HCT116 (cell line): ENCODE measurements at regions not wholly inside any gene's neighbourhood (a gene's known extent, or its start where the extent isn't known, plus 50 kb on each side); places are given as distances from the start of the nearest gene placed in this dataset.

ENCODE experiments used
- ATAC-seq: fragments of 200-7000 bp; cut with Tn5 transposase; 2 replicates; pipeline ENCODE4 v1.9.1; 2020; ENCODE audit warnings: mild to moderate bottlenecking, moderate library complexity
- BruUV-seq: library from RNA; stranded (reverse); fragments of 400-500 nt; replicated peaks from 2 replicates; lab custom pipeline; 2021; lab: Mats Ljungman, UMichigan
- CTCF ChIA-PET: fragments of 300-600 bp; sonication (Branson Sonifier 250); formaldehyde crosslinking; loops from one replicate; lab custom pipeline; 2021; ENCODE audit warnings: antibody characterized with exemption; lab: Charles Lee
- POLR2A ChIA-PET: fragments of 300-600, 350-600 bp; sonication (Branson Sonifier 250); formaldehyde crosslinking; loops from one replicate; lab custom pipeline; 2021; ENCODE audit warnings: antibody characterized with exemption; lab: Charles Lee
- RAD21 ChIA-PET, 2 experiments: fragments of 300-600 bp; sonication (Branson Sonifier 250); formaldehyde crosslinking; loops; one replicate each; lab custom pipeline; 2023; ENCODE audit warnings: low total read pairs in 2 of 2; ENCODE audit not compliant: uncharacterized antibody in 2 of 2, unreplicated experiment in 2 of 2, low non-redundant PET in 1 of 2; lab: Charles Lee
- DNase-seq: peaks from one replicate; pipeline ENCODE4 v3.0.0-alpha.2; 2010; ENCODE audit warnings: low read depth, low spot score
- H2AFZ ChIP-seq: fragments of 200-600 bp; shearing (Covaris generic), sonication (generic); 2 replicates; pipeline ENCODE4 v1.6.1; 2017; ENCODE audit warnings: low read depth, mixed run types, mixed read lengths, antibody characterized with exemption, low read length; ENCODE audit not compliant: poor library complexity, severe bottlenecking
- H3K27ac ChIP-seq: 2 replicates; pipeline ENCODE4 v1.5.1; 2012; ENCODE audit warnings: low read depth, low read length
- H3K27me3 ChIP-seq: fragments of 200-600 bp; sonication (generic); 2 replicates; pipeline ENCODE4 v1.6.1; 2016; ENCODE audit warnings: mixed run types, low read length, mixed read lengths; ENCODE audit not compliant: insufficient read depth
- H3K36me3 ChIP-seq, 2 experiments: fragments of 200-500 bp in 1 of 2; fragments of 200-600 bp in 1 of 2; sonication (Bioruptor generic) in 1 of 2; sonication (generic) in 1 of 2; 2 replicates each; pipeline versions ENCODE4 v1.5.1 to v1.6.1; 2014 to 2016; ENCODE audit warnings: low read length in 2 of 2, inconsistent platforms in 1 of 2, mixed read lengths in 1 of 2, mixed run types in 1 of 2; ENCODE audit not compliant: insufficient read depth in 2 of 2, control insufficient read depth in 1 of 2
- H3K4me1 ChIP-seq, 2 experiments: fragments of 200-600 bp in 1 of 2; sonication (generic) in 1 of 2; 2 replicates each; pipeline versions ENCODE4 v1.5.1 to v1.6.1; 2012 to 2017; ENCODE audit warnings: low read length in 2 of 2, inconsistent platforms in 1 of 2, mild to moderate bottlenecking in 1 of 2, mixed read lengths in 1 of 2, mixed run types in 1 of 2, moderate library complexity in 1 of 2; ENCODE audit not compliant: insufficient read depth in 2 of 2, control insufficient read depth in 1 of 2
- H3K4me2 ChIP-seq: fragments of 200-600 bp; sonication (generic); 2 replicates; pipeline ENCODE4 v1.6.1; 2017; ENCODE audit warnings: mixed run types, low read length, mixed read lengths
- H3K4me3 ChIP-seq, 2 experiments: fragments of 200-600 bp in 1 of 2; sonication (generic) in 1 of 2; replicated peaks in 1 of 2; 2 replicates each; pipeline ENCODE4 v1.5.1; 2011 to 2016; ENCODE audit warnings: low read length in 2 of 2, control low read depth in 1 of 2, low read depth in 1 of 2, mild to moderate bottlenecking in 1 of 2, mixed read lengths in 1 of 2, mixed run types in 1 of 2
- H3K79me2 ChIP-seq: fragments of 200-600 bp; sonication (generic); 2 replicates; pipeline ENCODE4 v1.6.1; 2017; ENCODE audit warnings: mild to moderate bottlenecking, mixed run types, low read length, moderate library complexity, mixed read lengths; ENCODE audit not compliant: insufficient read depth
- H3K9ac ChIP-seq: fragments of 200-600 bp; sonication (generic); 2 replicates; pipeline ENCODE4 v1.6.1; 2016; ENCODE audit warnings: low read length, mixed read lengths
- H3K9me2 ChIP-seq: fragments of 200-600 bp; sonication (generic), shearing (Covaris generic); 2 replicates; pipeline ENCODE4 v1.6.1; 2017; ENCODE audit warnings: mixed run types, mild to moderate bottlenecking, moderate library complexity; ENCODE audit not compliant: insufficient read depth
- H3K9me3 ChIP-seq, 2 experiments: fragments of 200-500 bp in 1 of 2; fragments of 200-600 bp in 1 of 2; sonication (Bioruptor generic) in 1 of 2; sonication (generic) in 1 of 2; 2 replicates each; pipeline ENCODE4 v1.6.1; 2014 to 2017; ENCODE audit warnings: low read length in 2 of 2, mixed read lengths in 2 of 2, inconsistent platforms in 1 of 2, low read depth in 1 of 2, mild to moderate bottlenecking in 1 of 2, mixed run types in 1 of 2, moderate library complexity in 1 of 2; ENCODE audit not compliant: control insufficient read depth in 1 of 2, insufficient read depth in 1 of 2
- H4K20me1 ChIP-seq: fragments of 200-600 bp; sonication (generic), shearing (Covaris generic); 2 replicates; pipeline ENCODE4 v1.6.1; 2017; ENCODE audit warnings: mixed run types, mild to moderate bottlenecking, moderate library complexity; ENCODE audit not compliant: insufficient read depth
- ATF3 ChIP-seq: IDR thresholded peaks from 2 replicates; pipeline ENCODE4 v1.6.1; 2012
- CBX3 ChIP-seq: IDR thresholded peaks from 2 replicates; pipeline ENCODE4 v1.6.1; 2012; ENCODE audit warnings: low read depth
- CEBPB ChIP-seq: IDR thresholded peaks from 2 replicates; pipeline ENCODE4 v1.6.1; 2012; ENCODE audit warnings: low read depth
- ELF1 ChIP-seq: IDR thresholded peaks from 2 replicates; pipeline ENCODE4 v1.6.1; 2012; ENCODE audit warnings: low read depth, borderline replicate concordance
- EZH2phosphoT487 ChIP-seq: fragments of 200-600 bp; IDR thresholded peaks from 2 replicates; pipeline ENCODE4 v1.6.1; 2018; ENCODE audit warnings: antibody characterized with exemption, borderline replicate concordance
- FOSL1 ChIP-seq: IDR thresholded peaks from 2 replicates; pipeline ENCODE4 v1.6.1; 2012; ENCODE audit warnings: low read depth
- JUND ChIP-seq: IDR thresholded peaks from 2 replicates; pipeline ENCODE4 v1.6.1; 2012
- POLR2A ChIP-seq: IDR thresholded peaks from 2 replicates; pipeline ENCODE4 v1.7.0; 2011; ENCODE audit warnings: borderline replicate concordance; ENCODE audit not compliant: insufficient read depth, insufficient read length; ENCODE audit errors: extremely low read depth
- POLR2AphosphoS5 ChIP-seq: IDR thresholded peaks from 2 replicates; pipeline ENCODE4 v1.6.1; 2011; ENCODE audit warnings: mild to moderate bottlenecking, low read depth, low read length, moderate library complexity
- RAD21 ChIP-seq: IDR thresholded peaks from 2 replicates; pipeline ENCODE4 v1.6.1; 2012; ENCODE audit warnings: low read depth, mild to moderate bottlenecking
- REST ChIP-seq: IDR thresholded peaks from 2 replicates; pipeline ENCODE4 v1.6.1; 2012; ENCODE audit warnings: low read depth
- SP1 ChIP-seq: IDR thresholded peaks from 2 replicates; pipeline ENCODE4 v1.6.1; 2012; ENCODE audit warnings: low read depth
- SRF ChIP-seq: IDR thresholded peaks from 2 replicates; pipeline ENCODE4 v1.6.1; 2012; ENCODE audit warnings: low read depth
- ZFX ChIP-seq: fragments of 450-650 bp; IDR thresholded peaks from 2 replicates; pipeline ENCODE4 v1.6.1; 2017
- intact Hi-C: fragments of 100-400 bp; cut with micrococcal nuclease; formaldehyde crosslinking; loops from 2 replicates; pipeline ENCODE4 v1.10.0; 2022
- TF ChIP-seq, protein P1 (sequence below): IDR thresholded peaks from 2 replicates; pipeline ENCODE4 v1.6.1; 2011; ENCODE audit warnings: mild to moderate bottlenecking, low read length, moderate library complexity; ENCODE audit not compliant: insufficient replicate concordance; ENCODE audit errors: extremely low read depth

DNA sequence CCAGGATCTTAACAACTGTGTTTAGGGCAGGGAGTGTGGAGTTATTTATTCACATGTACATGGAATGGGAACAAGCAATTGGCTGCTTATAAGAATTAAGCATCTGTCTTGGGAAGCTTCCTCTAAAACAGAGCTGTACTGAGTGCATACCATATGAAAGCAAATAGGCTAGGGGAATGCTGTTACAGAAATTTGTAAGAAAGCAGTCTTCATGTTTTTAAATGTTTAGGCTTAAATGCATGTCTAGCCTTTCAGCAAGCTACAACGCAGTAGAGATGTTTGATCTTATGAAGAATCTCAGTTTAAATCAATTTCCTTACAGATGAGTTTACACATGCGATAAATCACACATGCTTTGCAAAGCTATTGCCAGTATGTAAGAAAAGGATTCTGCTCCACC, 123.1 kb upstream of the MID1 start:
- TF ChIP-seq CBX3 (no peak), EZH2phosphoT487 (no peak), SRF (no peak), CEBPB (no peak), FOSL1 (no peak), POLR2A (no peak), SP1 (no peak), RAD21 (no peak), JUND (no peak), ELF1 (no peak), ATF3 (no peak), POLR2AphosphoS5 (no peak), ZFX (no peak), REST (no peak)
- TF ChIP-seq, protein P1, sequence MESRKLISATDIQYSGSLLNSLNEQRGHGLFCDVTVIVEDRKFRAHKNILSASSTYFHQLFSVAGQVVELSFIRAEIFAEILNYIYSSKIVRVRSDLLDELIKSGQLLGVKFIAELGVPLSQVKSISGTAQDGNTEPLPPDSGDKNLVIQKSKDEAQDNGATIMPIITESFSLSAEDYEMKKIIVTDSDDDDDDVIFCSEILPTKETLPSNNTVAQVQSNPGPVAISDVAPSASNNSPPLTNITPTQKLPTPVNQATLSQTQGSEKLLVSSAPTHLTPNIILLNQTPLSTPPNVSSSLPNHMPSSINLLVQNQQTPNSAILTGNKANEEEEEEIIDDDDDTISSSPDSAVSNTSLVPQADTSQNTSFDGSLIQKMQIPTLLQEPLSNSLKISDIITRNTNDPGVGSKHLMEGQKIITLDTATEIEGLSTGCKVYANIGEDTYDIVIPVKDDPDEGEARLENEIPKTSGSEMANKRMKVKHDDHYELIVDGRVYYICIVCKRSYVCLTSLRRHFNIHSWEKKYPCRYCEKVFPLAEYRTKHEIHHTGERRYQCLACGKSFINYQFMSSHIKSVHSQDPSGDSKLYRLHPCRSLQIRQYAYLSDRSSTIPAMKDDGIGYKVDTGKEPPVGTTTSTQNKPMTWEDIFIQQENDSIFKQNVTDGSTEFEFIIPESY: no peak
- ChIA-PET CTCF (no interaction called here), POLR2A (no interaction called here), RAD21 (no interaction called here)
- DNase-seq (no peak), ATAC-seq (no peak)
- intact Hi-C loops: no loop called here
- Histone ChIP-seq H3K27ac (no peak overlapping the region), H4K20me1 (no peaks in the 10 kb centered on the region), H3K9ac (no peak overlapping the region), H3K27me3 (no peaks in the 10 kb centered on the region), H3K79me2 (no peaks in the 10 kb centered on the region), H3K4me2 (no peak overlapping the region), H3K4me1 (no peaks in the 10 kb centered on the region), H3K36me3 (no peaks in the 10 kb centered on the region), H3K4me3 (no peak overlapping the region), H3K9me3 (no peaks in the 10 kb centered on the region), H2AFZ (no peak overlapping the region), H3K9me2 (no peaks in the 10 kb centered on the region)
- no TSS peak for BruUV-seq
